ENCODE measurements at regions not wholly inside any gene's neighbourhood (a gene's known extent, or its start where the extent isn't known, plus 50 kb on each side); places are given as distances from the start of the nearest gene placed in this dataset.

DNA sequence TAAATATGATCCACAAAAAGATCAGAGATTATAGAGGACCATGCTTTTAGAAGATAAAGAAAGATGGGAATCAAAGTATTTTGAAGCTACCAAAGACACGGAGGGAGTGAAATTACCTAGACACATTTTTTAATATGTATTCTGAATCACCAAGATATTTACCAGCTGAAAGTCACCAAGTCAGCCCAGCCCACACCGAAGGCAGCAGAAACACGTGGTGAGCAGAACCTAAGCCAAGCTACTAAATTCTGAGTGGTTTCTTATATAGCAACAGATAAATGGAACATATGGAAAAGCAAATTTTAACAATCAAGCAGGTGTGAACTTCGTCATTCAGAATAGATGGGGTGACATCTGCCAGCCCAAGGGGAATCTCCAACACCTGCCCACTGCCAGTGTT lies 134.7 kb upstream of the AKR1E2 start:
- Histone ChIP-seq H2AFZ (ENCODE audit: low read depth, low read length) (no peak overlapping the region), H3K79me2 (ENCODE audit: insufficient read depth, low read length) (no peaks in the 10 kb centered on the region), H3K9me3 (ENCODE audit: insufficient read depth, low read length, severe bottlenecking) (no peaks in the 10 kb centered on the region), H3K27ac (ENCODE audit: low read length) (no peak overlapping the region), H3K27me3 (ENCODE audit: insufficient read depth, low read length, poor library complexity) (no peaks in the 10 kb centered on the region), H3K4me3 (ENCODE audit: low read depth in 1 of 2, low read length in 2 of 2) (no peak overlapping the region), H3K4me2 (ENCODE audit: insufficient read depth, low read length) (no peak overlapping the region), H3K4me1 (ENCODE audit: insufficient read depth, low read length) (peaks cover 10% of the 10 kb centered on the region), H3K36me3 (ENCODE audit: insufficient read depth, low read length) (no peaks in the 10 kb centered on the region), H4K20me1 (ENCODE audit: insufficient read depth, low read length) (no peaks in the 10 kb centered on the region), H3K9ac (ENCODE audit: low read depth, low read length) (no peak overlapping the region)
- TF ChIP-seq CTCF (IDR thresholded peaks at IDR 0.05; ENCODE audit: borderline replicate concordance, extremely low read depth, low read length, poor library complexity, severe bottlenecking) (no peak), EZH2 (IDR thresholded peaks at IDR 0.05; ENCODE audit: borderline replicate concordance, low read depth, low read length, severe bottlenecking) (no peak)
- DNase-seq (no peak), ATAC-seq (ENCODE audit: insufficient read depth, low read depth) (no peak)

- Histone ChIP-seq H3K27ac (ENCODE audit: low read length) (no peak overlapping the region), H3K36me3 (ENCODE audit: insufficient read depth, low read length) (no peaks in the 10 kb centered on the region), H3K4me1 (ENCODE audit: insufficient read depth, low read length) (peaks cover 10% of the 10 kb centered on the region), H3K27me3 (ENCODE audit: insufficient read depth, low read length, poor library complexity) (no peaks in the 10 kb centered on the region), H2AFZ (ENCODE audit: low read depth, low read length) (peak overlapping the region; percentile 60; the same call in 1 of the 2 replicates), H3K79me2 (ENCODE audit: insufficient read depth, low read length) (no peaks in the 10 kb centered on the region), H4K20me1 (ENCODE audit: insufficient read depth, low read length) (no peaks in the 10 kb centered on the region), H3K9me3 (ENCODE audit: insufficient read depth, low read length, severe bottlenecking) (no peaks in the 10 kb centered on the region), H3K9ac (ENCODE audit: low read depth, low read length) (no peak overlapping the region), H3K4me3 (ENCODE audit: low read depth in 1 of 2, low read length in 2 of 2) (no peak overlapping the region), H3K4me2 (ENCODE audit: insufficient read depth, low read length) (0 out of 2 replicates have a peak overlapping the region, but pooled peaks have one; percentile 6)
- TF ChIP-seq EZH2 (IDR thresholded peaks at IDR 0.05; ENCODE audit: borderline replicate concordance, low read depth, low read length, severe bottlenecking) (no peak), CTCF (IDR thresholded peaks at IDR 0.05; ENCODE audit: borderline replicate concordance, extremely low read depth, low read length, poor library complexity, severe bottlenecking) (no peak)
- ATAC-seq (ENCODE audit: insufficient read depth, low read depth): peak; percentile 45; the same call in 1 of the 3 replicates
- no peak for DNase-seq
Observed at GRCh38 chr10:4688601-4689000, 137.4 kb upstream of the AKR1E2 start.

- ATAC-seq (ENCODE audit: insufficient read depth, low read depth): 0 out of 3 replicates have a peak, but pooled peaks have one; percentile 44
- no peak overlapping the region for H2AFZ ChIP-seq (ENCODE audit: low read depth, low read length)
- no peak overlapping the region for H3K27ac ChIP-seq (ENCODE audit: low read length)
Observed at GRCh38 chr10:4688168-4688567, 137.8 kb upstream of the AKR1E2 start.

More at GRCh38 chr10:4688168-4688567, 137.8 kb upstream of the AKR1E2 start:
- Histone ChIP-seq H3K36me3 (ENCODE audit: insufficient read depth, low read length) (no peaks in the 10 kb centered on the region), H3K4me3 (ENCODE audit: low read depth in 1 of 2, low read length in 2 of 2) (no peak overlapping the region), H3K79me2 (ENCODE audit: insufficient read depth, low read length) (no peaks in the 10 kb centered on the region), H3K27me3 (ENCODE audit: insufficient read depth, low read length, poor library complexity) (no peaks in the 10 kb centered on the region), H3K9ac (ENCODE audit: low read depth, low read length) (no peak overlapping the region), H4K20me1 (ENCODE audit: insufficient read depth, low read length) (no peaks in the 10 kb centered on the region), H3K9me3 (ENCODE audit: insufficient read depth, low read length, severe bottlenecking) (no peaks in the 10 kb centered on the region), H3K4me1 (ENCODE audit: insufficient read depth, low read length) (peaks cover 10% of the 10 kb centered on the region), H3K4me2 (ENCODE audit: insufficient read depth, low read length) (no peak overlapping the region)
- TF ChIP-seq EZH2 (IDR thresholded peaks at IDR 0.05; ENCODE audit: borderline replicate concordance, low read depth, low read length, severe bottlenecking) (no peak), CTCF (IDR thresholded peaks at IDR 0.05; ENCODE audit: borderline replicate concordance, extremely low read depth, low read length, poor library complexity, severe bottlenecking) (no peak)
- no peak for DNase-seq

Data from DND-41 (cell line).